ENCODE measurements at regions not wholly inside any gene's neighbourhood (a gene's known extent, or its start where the extent isn't known, plus 50 kb on each side); places are given as distances from the start of the nearest gene placed in this dataset.

- Histone ChIP-seq H2BK15ac (ENCODE audit: low read depth, low read length) (no peak overlapping the region), H4K91ac (ENCODE audit: insufficient read depth, low read depth, low read length) (no peak overlapping the region), H2BK120ac (ENCODE audit: low read depth, low read length) (no peak overlapping the region), H3K56ac (ENCODE audit: extremely low read depth, insufficient read depth, low read length) (no peak overlapping the region), H2AK9ac (replicated peaks; ENCODE audit: low read depth, low read length, poor library complexity) (no peak overlapping the region), H2BK5ac (ENCODE audit: low read depth, low read length, poor library complexity, severe bottlenecking) (no peak overlapping the region), H3K36me3 (ENCODE audit: control insufficient read depth, insufficient read depth, low read length) (no peaks in the 10 kb centered on the region), H3K4me3 (ENCODE audit: insufficient read depth, low read depth, low read length) (no peak overlapping the region), H3K27me3 (ENCODE audit: control insufficient read depth, insufficient read depth, low read length) (no peaks in the 10 kb centered on the region), H3K9ac (ENCODE audit: low read depth, low read length) (no peak overlapping the region), H3K18ac (ENCODE audit: low read depth, low read length) (no peak overlapping the region), H3K4me1 (ENCODE audit: control insufficient read depth, insufficient read depth, low read length) (0 out of 2 replicates have a peak, but pooled peaks cover 3% of the 10 kb centered on the region), H4K8ac (ENCODE audit: low read depth in 2 of 2, low read length in 2 of 2) (no peak overlapping the region), H3K14ac (replicated peaks; ENCODE audit: low read depth, low read length) (no peak overlapping the region), H3K9me3 (ENCODE audit: control insufficient read depth, insufficient read depth, low read length) (no peaks in the 10 kb centered on the region), H3K79me1 (ENCODE audit: low read depth in 1 of 2, low read length in 2 of 2) (no peaks in the 10 kb centered on the region), H3K23ac (ENCODE audit: low read depth, low read length) (no peak overlapping the region), H3K4ac (ENCODE audit: low read depth, low read length) (no peak overlapping the region), H2AFZ (replicated peaks; ENCODE audit: low read length, poor library complexity) (no peak overlapping the region), H2AK5ac (ENCODE audit: low read depth, low read length) (no peak overlapping the region), H4K20me1 (ENCODE audit: insufficient read depth, low read length) (no peaks in the 10 kb centered on the region), H3K9me1 (ENCODE audit: insufficient read depth, low read length) (no peaks in the 10 kb centered on the region), H3K4me2 (ENCODE audit: low read depth, low read length) (no peak overlapping the region), H2BK20ac (ENCODE audit: low read depth, low read length) (no peak overlapping the region), H4K5ac (ENCODE audit: low read depth, low read length) (no peak overlapping the region), H3K27ac (ENCODE audit: insufficient read depth, low read length) (no peak overlapping the region)
- dilution Hi-C loops (cut with HindIII; ENCODE audit: low sequenced_read_pairs, unreplicated experiment) (no loop called here), intact Hi-C loops (cut with micrococcal nuclease) (loop anchor here (10.0 kb wide), 2 partner anchors 987 to 1097 kb away; no protein-coding TSS in a partner anchor), in situ Hi-C loops (cut with MboI; ENCODE audit: low sequenced_read_pairs) (loop anchor here (10.0 to 25.0 kb wide), 2 partner anchors 364 to 517 kb away; no protein-coding TSS in a partner anchor)
- ChIA-PET POLR2A (ENCODE audit: unreplicated experiment) (no interaction called here), CTCF (no interaction called here)
- TF ChIP-seq, protein P1, sequence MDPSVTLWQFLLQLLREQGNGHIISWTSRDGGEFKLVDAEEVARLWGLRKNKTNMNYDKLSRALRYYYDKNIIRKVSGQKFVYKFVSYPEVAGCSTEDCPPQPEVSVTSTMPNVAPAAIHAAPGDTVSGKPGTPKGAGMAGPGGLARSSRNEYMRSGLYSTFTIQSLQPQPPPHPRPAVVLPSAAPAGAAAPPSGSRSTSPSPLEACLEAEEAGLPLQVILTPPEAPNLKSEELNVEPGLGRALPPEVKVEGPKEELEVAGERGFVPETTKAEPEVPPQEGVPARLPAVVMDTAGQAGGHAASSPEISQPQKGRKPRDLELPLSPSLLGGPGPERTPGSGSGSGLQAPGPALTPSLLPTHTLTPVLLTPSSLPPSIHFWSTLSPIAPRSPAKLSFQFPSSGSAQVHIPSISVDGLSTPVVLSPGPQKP (IDR thresholded peaks at IDR 0.05; ENCODE audit: borderline replicate concordance, low read depth, low read length): no peak
- TF ChIP-seq RFX5 (IDR thresholded peaks at IDR 0.05; ENCODE audit: low read depth, low read length) (no peak), CHD1 (IDR thresholded peaks at IDR 0.05; ENCODE audit: low read depth, low read length) (no peak), RCOR1 (IDR thresholded peaks at IDR 0.05; ENCODE audit: insufficient replicate concordance, low read length) (no peak), MAZ (IDR thresholded peaks at IDR 0.05; ENCODE audit: borderline replicate concordance, low read depth, low read length) (no peak), CEBPB (IDR thresholded peaks at IDR 0.05; ENCODE audit: low read depth, low read length) (no peak), USF2 (IDR thresholded peaks at IDR 0.05; ENCODE audit: low read depth, low read length) (no peak), BHLHE40 (IDR thresholded peaks at IDR 0.05; ENCODE audit: low read depth, low read length) (no peak), MAFK (IDR thresholded peaks at IDR 0.05; ENCODE audit: low read depth, low read length) (no peak), FOS (IDR thresholded peaks at IDR 0.05; ENCODE audit: low read depth, low read length) (no peak), SMC3 (IDR thresholded peaks at IDR 0.05; ENCODE audit: low read depth, low read length) (no peak), NFE2L2 (IDR thresholded peaks at IDR 0.05; ENCODE audit: low read depth, low read length) (no peak), POLR2A (IDR thresholded peaks at IDR 0.05; ENCODE audit: low read depth, low read length) (no peak), MXI1 (IDR thresholded peaks at IDR 0.05; ENCODE audit: borderline replicate concordance, low read depth, low read length) (no peak), RAD21 (IDR thresholded peaks at IDR 0.05; ENCODE audit: low read length) (no peak)
- TF ChIP-seq, protein P2, sequence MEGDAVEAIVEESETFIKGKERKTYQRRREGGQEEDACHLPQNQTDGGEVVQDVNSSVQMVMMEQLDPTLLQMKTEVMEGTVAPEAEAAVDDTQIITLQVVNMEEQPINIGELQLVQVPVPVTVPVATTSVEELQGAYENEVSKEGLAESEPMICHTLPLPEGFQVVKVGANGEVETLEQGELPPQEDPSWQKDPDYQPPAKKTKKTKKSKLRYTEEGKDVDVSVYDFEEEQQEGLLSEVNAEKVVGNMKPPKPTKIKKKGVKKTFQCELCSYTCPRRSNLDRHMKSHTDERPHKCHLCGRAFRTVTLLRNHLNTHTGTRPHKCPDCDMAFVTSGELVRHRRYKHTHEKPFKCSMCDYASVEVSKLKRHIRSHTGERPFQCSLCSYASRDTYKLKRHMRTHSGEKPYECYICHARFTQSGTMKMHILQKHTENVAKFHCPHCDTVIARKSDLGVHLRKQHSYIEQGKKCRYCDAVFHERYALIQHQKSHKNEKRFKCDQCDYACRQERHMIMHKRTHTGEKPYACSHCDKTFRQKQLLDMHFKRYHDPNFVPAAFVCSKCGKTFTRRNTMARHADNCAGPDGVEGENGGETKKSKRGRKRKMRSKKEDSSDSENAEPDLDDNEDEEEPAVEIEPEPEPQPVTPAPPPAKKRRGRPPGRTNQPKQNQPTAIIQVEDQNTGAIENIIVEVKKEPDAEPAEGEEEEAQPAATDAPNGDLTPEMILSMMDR (conservative IDR thresholded peaks at IDR 0.05; ENCODE audit: low read depth, low read length): no peak
- 90% methylated on average over 3 of the region's 5 CpGs; no CpG with 5 or more reads in 1 of the 2 experiments for WGBS, 2 experiments (ENCODE audit: extremely low coverage in 2 of 2, insufficient read length in 1 of 2)
- no peak for DNase-seq
- no TSS peak for BruUV-seq (replicated peaks)
- no peak for ATAC-seq (ENCODE audit: low read depth)
These were observed 536.8 kb downstream of the QKI start for GRCh38 chr6:163951326-163951725.

Measured in IMR-90 (cell line).